Anterior cingulate cortex (tissue), 58 donors: ENCODE measurements at regions not wholly inside any gene's neighbourhood (a gene's known extent, or its start where the extent isn't known, plus 50 kb on each side); places are given as distances from the start of the nearest gene placed in this dataset.
A peak's percentile ranks its signal among the peaks of the same experiment; 100 is the strongest.

ENCODE experiments used
- DNase-seq, 58 donors: peaks; one replicate each; lab custom pipeline; 2025; lab: John Stamatoyannopoulos, UW

- DNase-seq: no peak
These were observed 785.6 kb downstream of the QKI start for GRCh38 chr6:164200071-164200470.

DNA sequence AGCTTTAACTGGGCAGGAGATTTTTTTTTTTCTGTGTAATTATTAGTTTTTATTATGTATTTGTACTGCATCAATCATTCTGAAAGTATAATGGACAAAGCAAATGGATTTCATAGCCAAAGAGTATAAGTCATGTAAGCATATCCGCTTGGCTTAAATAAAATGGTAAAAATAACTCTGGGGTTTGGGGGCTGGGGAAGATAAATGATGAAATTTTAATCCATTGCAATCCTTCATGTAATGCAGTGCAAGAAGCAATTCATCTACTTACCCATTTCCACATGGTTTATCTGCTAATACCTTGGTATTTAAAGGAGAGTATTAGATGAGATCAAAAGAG is 781.4 kb downstream of the QKI start:
- DNase-seq: no peak

- DNase-seq: no peak
These were observed 780.9 kb downstream of the QKI start for GRCh38 chr6:164195278-164195941.

- no peak for DNase-seq
These were observed 774.3 kb downstream of the QKI start for GRCh38 chr6:164188861-164189260.

GRCh38 chr6:164185471-164185871 is 771.0 kb downstream of the QKI start:
- DNase-seq: peak in 2 of 58 donors; percentile 5 to 15

GRCh38 chr6:164184410-164184809 is 769.9 kb downstream of the QKI start:
- DNase-seq: peak in 1 of 58 donors; percentile 2

DNA sequence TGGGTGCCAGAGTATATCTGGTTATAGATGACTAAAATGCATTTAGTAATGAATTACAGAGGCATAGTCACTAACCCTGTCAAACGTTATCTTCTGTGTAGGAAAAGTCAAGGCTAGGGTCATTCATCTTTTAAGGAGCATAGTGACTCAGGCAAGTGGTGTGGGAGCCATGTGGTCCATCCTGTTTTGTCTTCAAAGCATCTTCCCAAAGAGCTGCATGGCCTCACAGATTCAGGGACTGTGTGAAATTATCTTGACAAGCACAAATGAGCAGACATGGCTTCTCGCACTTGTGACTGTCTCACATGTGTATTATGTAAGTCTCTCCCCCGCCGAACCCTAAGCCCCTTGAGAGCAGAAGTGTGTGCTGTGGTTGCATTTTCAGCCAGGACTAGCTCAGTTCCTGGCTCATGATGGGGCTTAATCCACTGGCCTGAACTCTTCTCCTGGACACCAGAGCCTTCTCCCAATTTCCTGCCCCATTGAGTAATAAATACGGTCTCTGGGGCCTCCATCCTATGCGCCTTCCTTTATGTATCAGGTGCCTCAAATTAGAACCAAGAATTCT is 769.1 kb downstream of the QKI start:
- DNase-seq: no peak

GRCh38 chr6:164178679-164179332 is 764.3 kb downstream of the QKI start:
- no peak for DNase-seq

GRCh38 chr6:164169355-164169754 is 754.8 kb downstream of the QKI start:
- no peak for DNase-seq

DNA sequence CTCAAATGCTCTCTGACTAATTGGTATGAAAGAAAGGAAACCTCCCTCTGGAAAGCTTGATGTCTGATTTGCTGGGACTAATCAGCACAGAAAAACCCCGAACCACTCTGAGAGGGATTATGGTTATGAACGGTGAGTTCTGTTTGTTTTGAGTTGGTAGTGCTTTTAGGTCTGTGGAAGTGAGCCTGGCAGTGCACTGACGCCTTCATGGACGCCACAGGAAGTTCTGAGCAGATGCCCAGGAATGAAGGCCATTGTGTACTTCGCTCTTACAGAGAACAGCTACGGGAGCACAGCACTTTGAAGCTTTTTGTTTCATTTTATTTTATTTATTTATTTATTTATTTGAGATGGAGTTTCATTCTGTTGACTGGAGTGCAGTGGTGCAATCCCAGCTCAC is 754.1 kb downstream of the QKI start:
- no peak for DNase-seq

DNA sequence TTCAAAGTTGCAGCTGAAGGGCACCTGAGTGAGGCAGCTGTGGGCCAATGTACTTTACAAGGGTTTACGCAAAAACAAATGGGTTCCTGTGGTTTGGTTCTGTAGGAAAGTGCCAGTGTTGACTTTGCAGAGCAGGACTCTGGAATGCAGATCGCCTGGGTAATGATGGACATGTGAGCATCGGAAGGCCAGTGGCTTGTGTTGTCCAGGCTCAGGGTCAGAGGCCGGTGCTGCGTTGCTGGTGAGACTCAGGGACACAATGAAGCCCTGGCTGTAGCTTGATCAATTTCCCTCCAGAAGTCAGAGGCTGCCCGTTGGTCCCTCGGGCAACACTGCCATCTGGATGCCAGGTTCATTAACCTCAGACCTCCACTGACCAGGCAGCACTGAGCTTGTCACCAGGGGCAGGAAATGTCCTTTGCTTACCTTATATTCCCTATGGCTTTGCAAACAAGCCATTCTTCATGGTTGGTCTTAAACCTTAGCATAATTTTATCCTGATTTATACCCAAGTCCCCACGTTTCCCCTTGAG is 753.4 kb downstream of the QKI start:
- DNase-seq: peak in 10 of 58 donors; percentile 6 to 37 (median 14)

DNA sequence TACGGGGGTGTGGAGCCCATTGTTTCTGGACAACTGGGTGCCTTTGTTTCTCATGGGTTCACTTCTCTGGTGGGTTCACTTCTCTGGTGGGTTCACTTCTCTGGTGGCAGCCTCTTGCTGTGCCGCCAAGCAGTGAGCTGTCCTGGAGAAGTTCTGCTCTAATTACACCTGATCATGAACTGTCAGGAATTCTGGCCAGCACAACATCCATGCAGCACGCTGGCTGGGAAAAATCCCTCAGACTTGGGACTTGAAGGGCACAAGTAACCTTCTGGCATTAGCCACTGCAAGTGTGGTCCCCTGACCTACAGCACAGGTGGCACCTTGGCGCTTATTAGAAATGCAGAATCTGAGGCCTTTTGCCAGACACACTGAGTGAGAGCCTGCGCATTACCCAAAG is 752.5 kb downstream of the QKI start:
- DNase-seq: no peak

GRCh38 chr6:164166515-164166914 is 752.0 kb downstream of the QKI start:
- DNase-seq: no peak

DNA sequence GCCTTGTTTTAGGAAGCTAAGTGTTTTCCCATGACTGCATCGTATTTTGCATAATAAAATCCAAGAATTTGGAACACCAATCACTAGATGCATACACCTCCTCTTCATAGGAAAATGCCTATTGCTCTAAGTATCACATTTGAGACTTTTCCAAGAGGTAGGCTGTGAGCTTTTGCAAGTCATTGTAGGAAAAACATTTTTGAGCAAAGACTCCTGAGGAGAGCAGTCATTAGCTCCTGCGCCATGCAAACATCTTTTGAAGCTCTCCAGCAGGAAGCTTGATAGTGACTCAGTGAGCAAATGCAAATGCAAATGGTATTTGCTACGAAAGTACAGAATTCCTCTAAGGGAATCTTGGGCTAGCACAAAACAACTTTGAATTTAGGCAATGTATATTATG is 750.4 kb downstream of the QKI start:
- DNase-seq: peak in 3 of 58 donors; percentile 24 to 41 (median 27)

GRCh38 chr6:164163239-164163638 is 748.7 kb downstream of the QKI start:
- DNase-seq: no peak

DNA sequence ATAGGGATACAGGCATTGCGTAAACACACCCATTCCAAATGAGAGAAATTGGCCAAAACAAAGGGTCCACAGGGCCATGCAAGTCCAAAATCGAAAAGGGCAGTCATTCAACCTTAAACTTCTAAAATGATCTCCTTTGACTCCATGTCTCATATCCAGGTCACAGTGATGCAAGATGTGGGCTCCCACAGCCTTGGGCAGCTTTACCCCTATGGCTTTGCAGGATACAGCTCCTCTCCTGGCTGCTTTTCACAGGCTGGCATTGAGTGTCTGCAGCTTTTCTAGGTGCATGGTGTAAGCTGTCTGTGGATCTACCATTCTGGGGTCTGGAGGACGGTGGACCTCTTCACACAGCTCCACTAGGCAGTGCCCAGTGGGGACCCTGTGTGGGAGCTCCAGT is 744.5 kb downstream of the QKI start:
- DNase-seq: no peak

DNA sequence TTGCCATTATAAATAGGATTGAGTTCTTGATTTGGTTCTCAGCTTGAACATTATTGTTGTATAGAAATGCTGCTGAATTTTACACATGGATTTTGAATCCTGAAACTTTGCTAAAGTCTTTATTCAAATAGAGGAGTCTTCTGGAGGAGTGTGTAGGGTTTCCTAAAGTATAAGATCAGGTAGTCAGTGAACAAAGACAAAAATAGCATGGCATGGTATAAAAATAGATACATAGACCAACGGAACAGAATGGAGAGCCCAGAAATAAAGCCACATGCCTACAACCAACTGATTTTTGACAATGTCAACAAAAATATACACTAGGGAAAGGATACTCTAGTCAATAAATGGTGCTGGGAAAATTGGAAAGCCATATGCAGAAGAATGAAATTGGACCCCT is 740.1 kb downstream of the QKI start:
- DNase-seq: no peak

DNA sequence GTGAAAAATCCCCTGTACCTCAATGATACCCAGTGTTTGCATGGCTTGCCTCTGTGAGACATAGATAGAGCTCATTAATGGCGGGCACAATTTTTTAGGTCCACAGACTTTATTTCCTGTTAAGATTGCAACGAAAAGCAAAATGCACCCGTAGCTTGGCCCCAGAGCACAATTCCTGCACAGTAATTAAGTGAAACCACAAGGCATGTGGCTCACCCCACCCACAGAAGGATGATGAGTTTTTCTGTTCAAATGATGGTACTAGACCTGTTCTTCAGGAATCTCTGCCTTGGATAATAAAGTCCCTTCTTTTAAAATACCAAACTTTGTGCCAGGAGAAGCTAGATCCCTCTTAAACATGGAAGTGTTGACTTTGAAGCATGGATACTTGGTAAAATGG is 738.1 kb downstream of the QKI start:
- DNase-seq: peak in 1 of 58 donors; percentile 5

DNA sequence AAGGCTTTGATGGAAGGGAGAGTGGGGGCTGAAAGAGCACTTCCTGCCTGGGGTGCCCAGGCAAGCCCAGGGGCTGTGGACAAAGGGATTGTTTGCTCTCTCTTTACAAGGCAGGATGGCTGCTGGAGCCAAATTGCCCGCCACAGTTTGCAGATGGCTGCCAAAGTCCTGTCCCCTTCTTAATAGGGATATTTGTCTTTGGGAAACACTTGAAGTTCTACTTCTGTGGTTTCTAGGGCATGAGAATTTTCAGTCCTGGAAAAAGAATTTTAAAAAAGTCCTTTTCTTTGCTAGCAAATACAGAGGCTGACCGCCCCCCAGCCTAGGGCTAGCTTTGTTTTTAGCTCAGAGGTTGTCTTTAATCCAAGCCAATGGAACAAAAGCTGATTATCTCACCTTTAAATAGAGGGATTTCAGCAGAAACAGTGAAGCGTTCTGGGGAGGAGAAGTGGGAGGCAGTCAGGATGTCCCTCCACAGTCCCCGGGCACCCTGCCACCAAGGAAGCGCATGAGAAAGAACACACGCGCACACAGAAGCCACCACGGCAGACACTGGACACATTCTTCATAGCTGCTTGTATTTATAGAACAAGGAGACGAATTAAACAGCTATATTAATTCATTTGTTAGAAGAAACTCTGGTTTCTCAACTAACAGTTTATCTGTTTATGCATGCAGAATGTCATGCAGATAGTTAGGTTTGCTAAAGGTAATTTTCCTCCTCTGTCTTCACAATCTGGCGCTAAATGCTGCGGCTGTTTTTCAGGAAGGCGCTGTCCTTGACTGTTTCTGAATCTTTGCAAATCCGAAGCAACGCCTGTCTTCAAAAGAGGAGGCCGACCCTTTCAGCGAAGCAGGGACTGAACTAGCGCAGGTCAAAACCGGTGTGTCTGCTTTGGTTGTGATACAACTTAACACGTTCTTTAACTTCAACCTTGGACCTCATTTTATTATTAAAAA is 736.9 kb downstream of the QKI start:
- peak in 55 of 58 donors; percentile 19 to 96 (median 75) for DNase-seq

DNA sequence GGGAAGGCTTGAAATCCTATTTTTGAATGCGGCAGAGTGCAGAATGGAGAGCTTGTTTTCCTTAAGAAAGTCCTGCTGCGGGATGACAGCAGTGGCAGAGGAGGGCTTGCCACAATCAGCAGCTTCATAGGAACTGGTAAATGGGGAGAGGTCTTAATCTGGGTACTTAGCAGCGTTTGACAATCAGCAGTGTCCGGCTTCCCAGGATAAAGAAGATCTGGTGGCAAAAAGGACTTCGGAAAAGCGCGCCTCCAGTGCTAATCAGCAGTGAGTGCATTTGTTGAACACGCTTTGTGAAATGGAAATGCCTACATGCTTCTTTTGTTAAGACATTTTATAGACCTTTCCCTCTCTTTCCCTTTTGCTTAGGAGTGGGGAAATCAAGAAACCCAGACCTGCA is 735.7 kb downstream of the QKI start:
- DNase-seq: peak in 4 of 58 donors; percentile 1 to 14 (median 4)

- DNase-seq: no peak
These were observed 734.3 kb downstream of the QKI start for GRCh38 chr6:164148788-164149187.
